Upper lobe of left lung (tissue), 4 donors: ENCODE measurements at regions not wholly inside any gene's neighbourhood (a gene's known extent, or its start where the extent isn't known, plus 50 kb on each side); places are given as distances from the start of the nearest gene placed in this dataset.

Experiments
- EP300 ChIP-seq, 4 donors: sonication (generic); formaldehyde crosslinking; IDR thresholded peaks; one replicate each; pipeline ENCODE4 v1.5.1; 2017; ENCODE audit warnings: antibody characterized with exemption in 4 of 4, control low read depth in 2 of 4
- POLR2A ChIP-seq, 4 donors: fragments of 450-650 bp; IDR thresholded peaks; one replicate each; pipeline ENCODE4 v1.5.1; 2016 to 2017; ENCODE audit warnings: antibody characterized with exemption in 4 of 4, mild to moderate bottlenecking in 2 of 4
- POLR2AphosphoS5 ChIP-seq, 2 donors: sonication (generic); formaldehyde crosslinking; IDR thresholded peaks; one replicate each; pipeline ENCODE4 v1.5.1; 2017; ENCODE audit warnings: antibody characterized with exemption in 2 of 2
- TF ChIP-seq, protein P1 (sequence below), 6 experiments: fragments of 450-650 bp in 4 of 6; fragments of 200-600 bp in 2 of 6; sonication (generic) in 2 of 6; IDR thresholded peaks; one replicate each; pipeline ENCODE4 v1.5.1; 2016 to 2019; ENCODE audit warnings: antibody characterized with exemption in 6 of 6

DNA sequence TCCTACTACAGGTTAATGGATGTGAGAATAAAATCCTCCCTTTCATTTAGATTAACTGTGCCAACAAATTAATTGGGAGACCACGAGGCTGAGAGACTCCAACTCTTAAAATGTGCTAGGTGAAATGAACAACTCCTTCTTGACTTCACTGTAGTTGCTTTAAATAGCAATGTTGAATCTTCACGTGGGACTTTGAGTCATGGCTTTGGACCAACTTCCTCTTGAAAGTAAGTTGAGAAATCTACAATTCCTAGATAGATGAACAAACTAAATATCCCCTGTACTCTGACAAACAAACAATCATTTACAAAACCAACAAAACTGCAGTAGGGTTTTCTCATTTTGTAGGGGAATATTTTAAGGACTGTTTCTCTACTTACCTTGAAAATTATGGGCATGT, 291.9 kb upstream of the SPRED2 start:
- TF ChIP-seq POLR2A (IDR thresholded peaks at IDR 0.05) = no peak
- TF ChIP-seq, protein P1, sequence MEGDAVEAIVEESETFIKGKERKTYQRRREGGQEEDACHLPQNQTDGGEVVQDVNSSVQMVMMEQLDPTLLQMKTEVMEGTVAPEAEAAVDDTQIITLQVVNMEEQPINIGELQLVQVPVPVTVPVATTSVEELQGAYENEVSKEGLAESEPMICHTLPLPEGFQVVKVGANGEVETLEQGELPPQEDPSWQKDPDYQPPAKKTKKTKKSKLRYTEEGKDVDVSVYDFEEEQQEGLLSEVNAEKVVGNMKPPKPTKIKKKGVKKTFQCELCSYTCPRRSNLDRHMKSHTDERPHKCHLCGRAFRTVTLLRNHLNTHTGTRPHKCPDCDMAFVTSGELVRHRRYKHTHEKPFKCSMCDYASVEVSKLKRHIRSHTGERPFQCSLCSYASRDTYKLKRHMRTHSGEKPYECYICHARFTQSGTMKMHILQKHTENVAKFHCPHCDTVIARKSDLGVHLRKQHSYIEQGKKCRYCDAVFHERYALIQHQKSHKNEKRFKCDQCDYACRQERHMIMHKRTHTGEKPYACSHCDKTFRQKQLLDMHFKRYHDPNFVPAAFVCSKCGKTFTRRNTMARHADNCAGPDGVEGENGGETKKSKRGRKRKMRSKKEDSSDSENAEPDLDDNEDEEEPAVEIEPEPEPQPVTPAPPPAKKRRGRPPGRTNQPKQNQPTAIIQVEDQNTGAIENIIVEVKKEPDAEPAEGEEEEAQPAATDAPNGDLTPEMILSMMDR (IDR thresholded peaks at IDR 0.05) = no peak
- no peak for TF ChIP-seq EP300 (IDR thresholded peaks at IDR 0.05)
- no peak for TF ChIP-seq POLR2AphosphoS5 (IDR thresholded peaks at IDR 0.05)
